ENCODE measurements at regions not wholly inside any gene's neighbourhood (a gene's known extent, or its start where the extent isn't known, plus 50 kb on each side); places are given as distances from the start of the nearest gene placed in this dataset.
A peak's percentile ranks its signal among the peaks of the same experiment; 100 is the strongest.
"Not testable (repeated sequence)": the region's sequence is repeated elsewhere in the genome, so short reads cannot be mapped to it uniquely, and the experiment has no call there.

DNA sequence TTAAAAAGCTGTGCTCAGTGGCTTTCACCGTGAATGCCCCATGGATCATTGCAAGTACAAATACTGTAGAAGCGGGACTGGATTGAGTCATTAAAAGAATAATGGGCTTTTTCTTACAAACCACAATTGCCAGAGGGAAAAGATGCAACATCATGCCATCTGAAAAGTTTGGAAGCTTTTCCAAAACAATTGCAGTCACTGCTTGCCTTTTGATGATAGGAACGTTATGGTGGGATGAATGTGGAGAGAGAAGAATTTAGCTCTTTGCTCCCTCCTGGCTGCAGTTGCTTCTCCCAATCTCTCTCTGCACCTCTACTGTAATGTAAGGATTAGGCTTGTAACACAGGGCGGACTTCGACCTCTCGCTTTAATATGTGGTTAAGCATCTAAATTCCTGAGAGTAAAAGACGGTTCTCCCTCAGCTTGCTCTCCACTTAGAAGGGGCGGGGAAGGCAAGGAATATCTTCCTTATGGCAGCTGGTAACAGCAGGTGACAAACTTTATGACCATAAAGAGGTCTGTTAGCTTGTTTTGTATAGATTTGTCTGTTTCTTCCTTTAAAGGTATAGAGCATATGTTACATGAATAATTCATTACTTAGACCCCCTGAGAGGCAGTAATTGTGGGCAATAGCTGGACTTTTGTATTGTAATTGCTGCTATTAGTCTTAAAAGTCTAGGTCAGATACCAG is 376.1 kb downstream of the UTRN start:
- no peak for DNase-seq

DNA sequence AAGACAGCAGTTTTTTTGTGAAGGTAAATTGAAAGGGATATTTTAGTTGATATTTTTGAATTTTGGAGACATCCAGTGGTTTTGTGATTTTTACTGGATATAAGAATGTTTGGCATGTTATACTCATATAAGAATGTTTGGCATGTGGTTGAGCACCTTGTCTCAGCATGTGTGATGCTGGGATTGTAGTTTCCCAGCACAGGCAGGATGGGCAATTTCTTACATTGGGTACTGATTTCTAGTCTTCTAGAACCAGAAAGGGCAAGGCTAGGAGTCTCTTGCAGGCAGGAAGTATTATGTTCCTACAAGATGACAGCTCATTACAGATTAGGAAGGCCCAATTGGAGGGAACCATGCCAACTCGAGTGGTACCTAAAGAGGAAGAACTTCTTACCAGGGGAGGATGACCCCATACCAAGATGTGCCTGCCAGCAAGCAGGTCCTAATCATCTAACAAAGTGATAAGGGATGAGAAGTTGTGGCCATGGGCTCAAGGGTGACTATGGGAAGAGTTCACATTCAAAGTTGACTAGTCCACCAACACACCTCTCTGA is 377.8 kb downstream of the UTRN start:
- no peak for DNase-seq

DNA sequence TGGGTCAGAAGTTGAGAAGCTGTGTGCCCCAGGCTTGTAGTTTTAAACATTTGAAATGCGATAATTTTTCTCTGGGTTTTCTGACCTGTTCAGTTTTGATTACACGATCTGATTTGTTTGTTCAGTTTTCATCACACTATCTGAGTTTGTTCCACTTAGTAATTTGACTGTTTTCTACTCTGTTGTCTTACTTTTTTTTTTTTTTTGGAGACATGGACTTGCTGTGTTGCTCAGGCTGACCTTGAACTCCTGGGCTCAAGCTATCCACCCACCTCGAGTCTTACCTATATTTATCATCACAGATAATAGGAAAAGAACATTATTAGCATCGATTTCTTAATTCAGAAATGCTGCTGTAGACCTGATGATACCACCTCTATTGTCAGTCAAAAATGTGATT is 379.1 kb downstream of the UTRN start:
- no peak for DNase-seq

DNA sequence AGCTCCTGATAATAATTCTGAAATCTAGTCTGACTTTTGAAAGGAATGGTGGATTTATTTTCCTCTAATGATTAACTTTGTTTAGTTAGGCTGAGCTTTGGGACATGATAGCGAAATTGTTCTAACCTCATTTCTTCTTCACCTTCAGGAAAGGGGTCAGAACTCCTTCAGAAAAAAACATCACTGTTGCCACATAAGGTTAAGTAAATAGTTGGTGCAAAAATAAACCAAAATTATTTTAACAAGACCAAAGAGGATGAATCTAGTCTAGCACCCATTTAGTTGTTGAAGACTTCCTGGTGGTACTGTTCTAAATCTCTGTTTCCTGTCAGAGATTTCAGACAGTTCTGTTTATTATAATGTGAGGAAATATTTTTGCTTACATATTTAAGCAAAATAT is 379.8 kb downstream of the UTRN start:
- DNase-seq = no peak

- no peak for DNase-seq
Observed at GRCh38 chr6:144665932-144666450, 380.9 kb downstream of the UTRN start.

GRCh38 chr6:144666781-144667180 is 381.6 kb downstream of the UTRN start:
- DNase-seq = no peak

DNA sequence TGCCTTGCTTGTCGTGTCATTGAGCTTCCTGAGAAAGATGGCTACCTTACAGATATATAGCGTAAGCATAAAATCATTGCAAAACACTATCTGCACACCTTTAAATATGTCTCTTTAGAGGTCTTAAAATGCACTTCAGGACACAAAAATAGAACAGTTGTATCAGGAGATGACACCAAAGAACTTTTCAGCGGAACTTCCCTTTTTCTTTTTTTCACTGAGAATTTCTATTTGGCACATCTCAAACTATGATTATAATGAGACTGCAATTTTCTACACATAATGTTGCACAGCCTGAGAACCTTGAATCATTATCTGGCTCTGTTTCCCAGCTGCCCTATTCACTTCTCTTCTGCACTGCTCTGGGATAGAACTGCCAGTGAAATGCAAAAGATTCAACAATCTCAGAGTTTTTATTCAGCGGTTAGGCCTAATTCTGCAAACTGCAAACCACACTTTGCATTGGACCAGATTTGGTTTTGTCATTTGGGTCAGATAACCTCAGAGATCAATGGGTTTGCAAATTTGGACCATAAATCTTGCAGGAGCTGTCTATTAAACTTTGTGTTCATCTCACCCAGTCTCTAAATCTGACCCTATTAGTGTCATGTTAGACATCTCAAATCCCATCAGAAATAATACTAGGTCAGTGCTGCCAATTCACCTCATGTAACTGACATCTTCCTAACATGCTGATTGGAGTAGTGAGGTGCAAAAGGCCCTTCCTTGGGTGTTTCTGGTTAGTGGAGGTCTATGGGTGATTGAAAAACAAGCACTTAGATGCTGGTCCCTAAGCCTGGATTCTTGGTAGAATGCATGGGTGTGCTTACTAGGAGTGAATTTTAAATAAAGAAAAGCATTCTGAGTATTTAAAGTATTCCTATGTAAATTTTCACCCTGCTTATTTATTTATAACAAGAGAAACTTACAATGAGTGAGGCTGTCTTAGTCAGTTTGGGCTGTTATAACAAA is 382.7 kb downstream of the UTRN start:
- no peak for DNase-seq

DNA sequence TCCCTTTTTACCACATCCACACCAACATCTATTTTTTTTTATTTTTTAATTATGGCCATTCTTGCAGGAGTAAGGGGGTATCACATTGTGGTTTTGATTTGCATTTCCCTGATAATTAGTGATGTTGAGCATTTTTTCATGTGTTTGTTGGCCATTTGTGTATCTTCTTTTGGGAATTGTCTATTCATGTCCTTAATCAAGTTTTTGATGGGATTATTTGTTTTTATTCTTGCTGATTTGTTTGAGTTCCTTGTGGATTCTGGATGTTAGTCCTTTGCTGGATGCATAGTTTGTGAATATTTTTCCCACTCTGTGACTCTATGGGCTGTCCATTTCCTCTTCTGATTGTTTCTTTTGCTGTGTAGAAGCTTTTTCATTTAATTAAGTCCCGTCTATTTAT is 385.1 kb downstream of the UTRN start:
- DNase-seq = not testable (repeated sequence)

DNA sequence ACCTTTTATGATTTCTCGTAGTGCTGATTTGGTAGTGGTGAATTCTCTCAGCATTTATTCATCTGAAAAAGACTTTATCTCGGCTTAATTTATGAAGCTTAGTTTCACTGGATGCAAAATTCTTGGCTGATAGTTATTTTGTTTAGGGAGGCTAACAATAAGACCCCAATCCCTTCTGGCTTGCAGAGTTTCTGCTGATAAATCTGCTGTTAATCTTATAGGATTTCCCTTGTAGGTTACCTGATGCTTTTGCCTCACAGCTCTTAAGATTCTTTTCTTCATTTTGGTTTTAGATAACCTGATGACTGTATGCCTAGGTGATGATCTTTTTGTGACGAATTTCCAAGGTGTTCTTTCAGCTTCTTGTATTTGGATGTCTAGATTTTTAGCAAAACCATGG is 388.7 kb downstream of the UTRN start:
- DNase-seq = no peak

DNA sequence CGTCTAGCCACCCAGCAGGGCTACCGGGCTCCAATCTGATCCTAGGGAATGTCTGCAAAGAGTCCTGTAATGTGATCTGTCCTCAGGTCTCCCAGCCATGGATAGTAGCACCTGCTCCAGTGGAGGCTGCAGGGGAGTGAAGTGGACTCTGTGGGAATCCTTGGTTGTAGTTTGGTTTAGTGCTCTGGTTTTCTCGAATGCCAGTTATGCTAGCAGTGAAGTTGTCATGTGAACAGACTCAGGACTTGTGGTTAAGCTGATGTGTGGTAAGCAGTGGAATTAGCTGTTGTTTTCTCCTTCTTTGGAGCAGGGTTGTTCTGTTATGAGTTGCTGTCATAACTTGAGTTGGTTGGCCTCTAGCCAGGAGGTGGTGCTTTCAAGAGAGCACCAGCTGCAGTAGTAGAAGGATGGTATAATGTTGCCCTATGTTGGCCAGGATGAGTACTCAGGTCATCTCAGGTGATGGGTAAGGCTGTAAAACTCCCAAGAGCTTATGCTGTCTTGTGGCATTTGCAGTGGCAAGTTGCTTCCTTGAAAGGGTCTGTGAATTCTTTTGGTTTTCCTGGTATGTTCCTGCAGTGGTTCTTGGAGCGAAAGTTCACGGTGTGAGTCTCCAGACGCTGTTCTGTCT is 390.2 kb downstream of the UTRN start:
- DNase-seq = no peak

- DNase-seq = not testable (repeated sequence)
Observed at GRCh38 chr6:144676310-144676709, 391.2 kb downstream of the UTRN start.

- DNase-seq = not testable (repeated sequence)
Observed at GRCh38 chr6:144677263-144677662, 392.1 kb downstream of the UTRN start.

DNA sequence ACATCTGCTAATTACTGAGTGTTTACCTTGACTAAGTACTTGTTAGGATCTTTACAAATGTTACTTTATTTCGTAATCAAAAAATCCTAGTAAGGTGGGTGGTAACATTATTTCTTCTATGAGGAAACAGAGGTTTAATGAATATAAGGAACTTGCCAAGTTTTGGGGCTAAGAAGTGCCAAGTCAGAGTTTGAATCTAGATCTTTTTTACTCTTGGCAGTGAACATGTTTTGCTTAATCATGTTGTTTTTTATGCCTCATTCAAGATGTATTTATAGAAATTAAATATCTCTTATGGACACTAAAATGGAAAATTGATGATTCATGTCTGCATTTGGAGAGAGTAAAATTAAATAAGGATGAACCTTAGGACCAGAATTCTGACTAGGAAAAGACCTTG is 393.7 kb downstream of the UTRN start:
- peak; percentile 11 for DNase-seq

- DNase-seq = no peak
Observed at GRCh38 chr6:144681334-144681733, 396.2 kb downstream of the UTRN start.

GRCh38 chr6:144683216-144684070 is 398.3 kb downstream of the UTRN start:
- peak; percentile 46 for DNase-seq

GRCh38 chr6:144688713-144689112 is 403.6 kb downstream of the UTRN start:
- DNase-seq = no peak

DNA sequence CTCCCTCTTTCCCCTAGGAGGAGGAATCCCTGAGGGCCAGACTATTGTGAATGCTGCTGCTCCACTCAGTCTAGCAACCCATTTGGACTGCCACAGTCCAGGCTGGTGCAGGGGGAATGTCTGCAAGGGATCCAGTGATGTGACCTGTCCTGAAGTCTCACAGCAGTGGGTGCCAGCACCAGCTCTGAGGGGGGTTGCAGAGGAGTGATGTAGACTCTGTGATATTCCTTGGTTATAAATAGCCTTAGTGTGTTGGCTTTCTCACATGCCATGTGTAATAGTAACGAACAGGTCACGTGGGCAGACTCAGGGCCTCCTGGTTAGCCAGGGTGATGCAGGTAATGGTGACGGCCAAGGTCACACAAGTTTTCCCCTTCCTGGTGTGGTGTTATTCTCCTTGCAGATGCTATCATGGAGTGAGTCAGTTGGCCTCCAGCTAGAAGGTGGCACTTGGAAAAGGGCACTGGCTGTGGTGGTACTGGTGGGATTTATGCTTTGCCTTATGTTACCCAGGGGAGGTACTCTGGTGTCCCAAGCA is 404.4 kb downstream of the UTRN start:
- no peak for DNase-seq

- DNase-seq = no peak
Observed at GRCh38 chr6:144690133-144690532, 405.0 kb downstream of the UTRN start.

DNA sequence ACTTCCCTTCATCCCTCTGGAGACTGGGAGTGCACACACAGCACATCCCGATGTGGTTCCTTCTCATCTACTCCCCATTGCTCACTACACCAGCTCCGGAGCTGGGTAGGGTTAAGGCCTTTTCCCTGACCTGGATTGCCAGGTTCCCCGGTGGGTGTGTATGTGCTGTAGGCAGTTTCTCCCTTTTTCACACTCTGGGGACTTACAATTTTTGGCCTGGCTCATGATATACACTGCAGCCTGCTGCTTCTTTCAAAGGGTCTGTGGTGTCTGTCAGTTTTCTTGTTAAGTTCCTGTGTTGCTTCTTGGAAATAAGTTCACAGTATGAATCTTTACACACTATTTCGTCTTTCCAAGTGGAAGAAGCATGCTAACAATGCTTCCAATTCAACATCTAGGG is 405.5 kb downstream of the UTRN start:
- DNase-seq = no peak

- not testable (repeated sequence) for DNase-seq
Observed at GRCh38 chr6:144692050-144692449, 406.9 kb downstream of the UTRN start.

- DNase-seq = no peak
Observed at GRCh38 chr6:144695858-144696533, 410.9 kb downstream of the UTRN start.

Data from midbrain (tissue), 1 donor.